HG03280 (cell line): ENCODE measurements at regions not wholly inside any gene's neighbourhood (a gene's known extent, or its start where the extent isn't known, plus 50 kb on each side); places are given as distances from the start of the nearest gene placed in this dataset.

Source experiments
- ATAC-seq: cut with Tn5 transposase; IDR thresholded peaks from one replicate; pipeline ENCODE4 v1.9.1; 2021; ENCODE audit warnings: mild to moderate bottlenecking, moderate library complexity; ENCODE audit not compliant: unreplicated experiment

GRCh38 chr3:87045473-87045872 lies 54.5 kb upstream of the VGLL3 start:
- ATAC-seq, result no peak

- ATAC-seq, result no peak
These were observed 53.9 kb upstream of the VGLL3 start for GRCh38 chr3:87044846-87045245.

- ATAC-seq, result no peak
These were observed 53.5 kb upstream of the VGLL3 start for GRCh38 chr3:87044409-87044808.

GRCh38 chr3:87041191-87041590 lies 50.2 kb upstream of the VGLL3 start:
- no peak for ATAC-seq
